Activated CD8-positive, alpha-beta memory T cell treated with anti-CD3 and anti-CD28 coated beads, Interleukin-2, amount 10 ng/mL, durations not matched to agents 7 days and 5 days (primary cell): ENCODE measurements at regions not wholly inside any gene's neighbourhood (a gene's known extent, or its start where the extent isn't known, plus 50 kb on each side); places are given as distances from the start of the nearest gene placed in this dataset.
"Not testable (repeated sequence)": the region's sequence is repeated elsewhere in the genome, so short reads cannot be mapped to it uniquely, and the experiment has no call there.

Source experiments
- ATAC-seq: fragments of 150-1000 bp; cut with Tn5 transposase; one replicate; pipeline ENCODE4 v1.10.0; 2021; ENCODE audit warnings: moderate library complexity
- CTCF ChIA-PET: fragments of 350-600 bp; sonication (Branson Sonifier 250); formaldehyde crosslinking; loops from one replicate; lab custom pipeline; 2021; ENCODE audit warnings: antibody characterized with exemption; lab: Charles Lee
- DNase-seq: peaks from one replicate; pipeline ENCODE4 v3.0.0-alpha.2; 2020
- H3K27ac Mint-ChIP-seq: one replicate; pipeline ENCODE4 v1.8.0; 2021; ENCODE audit warnings: mild to moderate bottlenecking, mixed read lengths
- H3K27me3 Mint-ChIP-seq: one replicate; pipeline ENCODE4 v1.8.0; 2021; ENCODE audit warnings: mixed read lengths
- H3K36me3 Mint-ChIP-seq: one replicate; pipeline ENCODE4 v1.8.0; 2021; ENCODE audit warnings: mild to moderate bottlenecking, mixed read lengths
- H3K4me1 Mint-ChIP-seq: one replicate; pipeline ENCODE4 v1.8.0; 2021; ENCODE audit warnings: mixed read lengths
- H3K4me3 Mint-ChIP-seq: one replicate; pipeline ENCODE4 v1.8.0; 2021; ENCODE audit warnings: mild to moderate bottlenecking, moderate library complexity, mixed read lengths
- H3K9me3 Mint-ChIP-seq: one replicate; pipeline ENCODE4 v1.8.0; 2022; ENCODE audit warnings: low read depth, mixed read lengths

- peaks cover 2% of the 10 kb centered on the region for H3K27me3 Mint-ChIP-seq
- CTCF ChIA-PET: no interaction called here
- H3K36me3 Mint-ChIP-seq: no peaks in the 10 kb centered on the region
- ATAC-seq: no peak
- H3K4me1 Mint-ChIP-seq: peaks cover 13% of the 10 kb centered on the region
- H3K9me3 Mint-ChIP-seq: no peaks in the 10 kb centered on the region
- no peak for DNase-seq
- H3K4me3 Mint-ChIP-seq: no peak overlapping the region
- no peak overlapping the region for H3K27ac Mint-ChIP-seq
Observed at GRCh38 chr10:60597513-60597912, 180.8 kb upstream of the CDK1 start.

DNA sequence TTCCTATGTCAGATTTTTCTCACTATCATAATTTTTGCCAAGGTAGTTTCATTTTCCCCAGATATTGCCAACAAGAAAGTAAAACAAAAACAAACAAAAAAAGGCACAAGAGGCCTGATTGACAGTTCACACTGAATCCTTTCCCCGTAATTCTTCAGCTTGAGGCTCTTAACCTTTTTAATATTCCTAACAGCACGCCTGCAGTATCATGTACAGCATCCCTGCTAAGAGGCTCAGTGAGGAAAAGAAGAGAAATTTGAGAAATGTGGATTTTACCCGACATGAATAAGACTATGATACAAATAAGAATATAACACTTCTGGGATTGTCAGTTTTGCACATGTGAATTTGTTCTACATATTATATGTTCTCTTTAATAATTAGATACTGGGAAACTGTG, 182.4 kb upstream of the CDK1 start:
- no peak for ATAC-seq
- H3K27me3 Mint-ChIP-seq: peaks cover 2% of the 10 kb centered on the region
- CTCF ChIA-PET: no interaction called here

DNA sequence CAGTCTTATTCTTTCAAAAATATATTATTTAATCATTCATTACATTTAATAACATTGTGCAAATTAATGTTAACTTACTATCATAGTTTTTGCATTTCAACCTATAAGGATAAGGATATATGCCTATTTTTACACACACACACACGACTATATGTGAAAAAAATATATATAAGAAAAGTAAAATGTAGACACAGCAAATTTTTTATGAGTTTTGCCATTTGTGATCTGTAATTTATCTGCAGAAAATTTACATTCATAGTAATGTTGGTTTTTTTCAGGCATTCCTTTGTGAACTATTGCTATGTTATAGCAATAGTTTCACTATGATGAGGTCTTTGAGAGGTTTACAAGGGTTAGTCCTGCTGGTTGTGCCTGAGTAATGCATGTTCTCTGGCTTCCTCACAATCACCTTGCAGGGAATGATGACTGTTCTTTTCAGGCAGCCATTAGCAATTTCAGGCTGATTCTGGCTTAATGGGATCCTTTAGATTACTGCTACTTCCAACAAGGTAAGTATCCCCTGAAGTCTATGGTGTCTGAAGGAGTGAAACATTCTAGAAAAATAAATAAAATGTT, 183.7 kb upstream of the CDK1 start:
- Mint-ChIP-seq H3K4me1 (peaks cover 13% of the 10 kb centered on the region), H3K36me3 (no peaks in the 10 kb centered on the region), H3K27ac (no peak overlapping the region), H3K4me3 (no peak overlapping the region), H3K9me3 (no peaks in the 10 kb centered on the region), H3K27me3 (peaks cover 2% of the 10 kb centered on the region)
- DNase-seq (no peak), ATAC-seq (no peak)
- CTCF ChIA-PET: no interaction called here

More for the DNA sequence above, 182.4 kb upstream of the CDK1 start:
- Mint-ChIP-seq H3K4me1 (peaks cover 13% of the 10 kb centered on the region), H3K27ac (no peak overlapping the region), H3K4me3 (no peak overlapping the region), H3K9me3 (no peaks in the 10 kb centered on the region), H3K36me3 (no peaks in the 10 kb centered on the region)
- DNase-seq: no peak

- H3K4me3 Mint-ChIP-seq: no peak overlapping the region
- no peaks in the 10 kb centered on the region for H3K9me3 Mint-ChIP-seq
- H3K27me3 Mint-ChIP-seq: no peaks in the 10 kb centered on the region
- no peaks in the 10 kb centered on the region for H3K36me3 Mint-ChIP-seq
- CTCF ChIA-PET: no interaction called here
- DNase-seq (no peak), ATAC-seq (no peak)
- H3K27ac Mint-ChIP-seq: no peak overlapping the region
- peaks cover 8% of the 10 kb centered on the region for H3K4me1 Mint-ChIP-seq
Observed at GRCh38 chr10:60591119-60591518, 187.2 kb upstream of the CDK1 start.

GRCh38 chr10:60589376-60589775, 188.9 kb upstream of the CDK1 start:
- Mint-ChIP-seq H3K27ac (no peak overlapping the region), H3K4me1 (no peaks in the 10 kb centered on the region), H3K27me3 (no peaks in the 10 kb centered on the region), H3K9me3 (no peaks in the 10 kb centered on the region), H3K4me3 (no peak overlapping the region), H3K36me3 (no peaks in the 10 kb centered on the region)
- DNase-seq (no peak), ATAC-seq (no peak)
- CTCF ChIA-PET: no interaction called here

DNA sequence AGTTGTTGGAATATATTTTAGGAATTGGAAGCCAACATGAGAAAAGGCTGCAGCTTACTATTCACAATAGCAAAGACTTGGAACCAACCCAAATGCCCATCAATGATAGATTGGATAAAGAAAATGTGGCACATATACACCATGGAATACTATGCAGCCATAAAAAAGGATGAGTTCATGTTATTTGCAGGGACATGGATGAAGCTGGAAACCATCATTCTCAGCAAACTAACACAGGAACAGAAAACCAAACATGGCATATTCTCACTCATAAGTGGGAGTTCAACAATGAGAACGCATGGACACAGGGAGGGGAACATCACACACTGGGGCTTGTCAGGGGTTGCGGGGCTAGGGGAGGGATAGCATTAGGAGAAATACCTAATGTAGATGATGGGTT, 192.1 kb upstream of the ANK3 start:
- H3K36me3 Mint-ChIP-seq, H3K4me3 Mint-ChIP-seq, H3K9me3 Mint-ChIP-seq, H3K4me1 Mint-ChIP-seq, H3K27ac Mint-ChIP-seq, CTCF ChIA-PET, H3K27me3 Mint-ChIP-seq, ATAC-seq, DNase-seq: not testable (repeated sequence)

DNA sequence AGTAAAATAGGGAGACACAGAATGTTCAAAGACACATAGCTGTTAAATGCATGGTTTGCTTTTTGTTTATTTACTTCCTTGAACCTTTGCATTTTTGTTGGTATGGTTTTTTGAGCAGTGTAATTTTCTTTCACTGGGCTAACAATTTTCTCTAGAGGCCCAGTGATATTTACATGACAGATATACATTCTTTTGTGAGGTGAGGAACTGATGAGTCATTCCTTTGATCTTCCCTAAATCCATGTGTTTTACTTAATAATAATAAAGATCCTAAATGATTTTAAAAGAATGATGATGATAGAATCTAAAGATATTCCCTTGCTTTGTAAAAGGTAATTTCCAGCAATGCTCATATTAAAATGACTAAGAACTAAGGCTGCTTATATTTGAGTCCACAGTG, 188.5 kb upstream of the ANK3 start:
- Mint-ChIP-seq H3K27ac (no peak overlapping the region), H3K27me3 (peaks cover 3% of the 10 kb centered on the region), H3K4me3 (no peak overlapping the region), H3K9me3 (no peaks in the 10 kb centered on the region), H3K4me1 (peaks cover 8% of the 10 kb centered on the region), H3K36me3 (no peaks in the 10 kb centered on the region)
- CTCF ChIA-PET: no interaction called here
- ATAC-seq (no peak), DNase-seq (no peak)

- Mint-ChIP-seq H3K4me3 (no peak overlapping the region), H3K4me1 (peaks cover 11% of the 10 kb centered on the region), H3K27ac (no peak overlapping the region), H3K36me3 (no peaks in the 10 kb centered on the region), H3K9me3 (no peaks in the 10 kb centered on the region), H3K27me3 (peaks cover 10% of the 10 kb centered on the region)
- ATAC-seq (no peak), DNase-seq (no peak)
- CTCF ChIA-PET: no interaction called here
Observed at GRCh38 chr10:60576130-60577069, 186.7 kb upstream of the ANK3 start.

GRCh38 chr10:60575105-60575504, 185.4 kb upstream of the ANK3 start:
- H3K27ac Mint-ChIP-seq: no peak overlapping the region
- H3K4me1 Mint-ChIP-seq: peaks cover 11% of the 10 kb centered on the region
- no peak for DNase-seq
- no peak overlapping the region for H3K4me3 Mint-ChIP-seq
- no peak for ATAC-seq
- H3K27me3 Mint-ChIP-seq: peaks cover 10% of the 10 kb centered on the region
- H3K36me3 Mint-ChIP-seq: no peaks in the 10 kb centered on the region
- H3K9me3 Mint-ChIP-seq: no peaks in the 10 kb centered on the region
- CTCF ChIA-PET: no interaction called here

DNA sequence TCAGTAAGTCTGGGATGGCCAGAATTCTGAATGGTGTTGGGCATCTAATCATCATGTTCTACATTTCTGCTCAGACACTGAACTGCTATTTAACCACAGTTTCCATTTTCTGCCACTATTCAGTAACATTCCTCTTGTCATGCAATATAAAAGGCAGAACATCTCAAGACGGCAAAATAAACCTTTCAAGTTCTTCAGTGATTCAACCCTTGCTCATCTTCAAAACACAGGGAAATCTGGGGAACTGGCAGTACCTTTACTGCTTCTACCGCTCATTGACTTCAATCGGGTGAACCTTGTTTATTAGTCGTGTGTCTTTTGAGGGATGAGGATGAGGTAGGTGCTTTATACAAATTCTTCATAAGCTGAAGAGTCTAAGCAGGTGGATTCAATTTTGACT, 184.7 kb upstream of the ANK3 start:
- CTCF ChIA-PET: no interaction called here
- Mint-ChIP-seq H3K27me3 (peaks cover 10% of the 10 kb centered on the region), H3K4me3 (no peak overlapping the region), H3K9me3 (no peaks in the 10 kb centered on the region), H3K27ac (no peak overlapping the region), H3K36me3 (no peaks in the 10 kb centered on the region), H3K4me1 (peaks cover 11% of the 10 kb centered on the region)
- DNase-seq (no peak), ATAC-seq (no peak)

GRCh38 chr10:60573336-60573735, 183.7 kb upstream of the ANK3 start:
- Mint-ChIP-seq H3K27ac (peak overlapping the region; percentile 82), H3K4me3 (peak overlapping the region; percentile 71), H3K36me3 (no peaks in the 10 kb centered on the region), H3K27me3 (peaks cover 10% of the 10 kb centered on the region), H3K9me3 (no peaks in the 10 kb centered on the region), H3K4me1 (peaks cover 11% of the 10 kb centered on the region)
- CTCF ChIA-PET: no interaction called here
- DNase-seq: peak; percentile 62
- peak; percentile 69 for ATAC-seq

GRCh38 chr10:60572511-60573194, 183.0 kb upstream of the ANK3 start:
- peaks cover 13% of the 10 kb centered on the region for H3K4me1 Mint-ChIP-seq
- peaks cover 1% of the 10 kb centered on the region for H3K9me3 Mint-ChIP-seq
- peak overlapping the region; percentile 71 for H3K4me3 Mint-ChIP-seq
- peak overlapping the region; percentile 82 for H3K27ac Mint-ChIP-seq
- peaks cover 2% of the 10 kb centered on the region for H3K36me3 Mint-ChIP-seq
- H3K27me3 Mint-ChIP-seq: peaks cover 10% of the 10 kb centered on the region
- ATAC-seq: peak; percentile 56
- DNase-seq: no peak
- CTCF ChIA-PET: no interaction called here

DNA sequence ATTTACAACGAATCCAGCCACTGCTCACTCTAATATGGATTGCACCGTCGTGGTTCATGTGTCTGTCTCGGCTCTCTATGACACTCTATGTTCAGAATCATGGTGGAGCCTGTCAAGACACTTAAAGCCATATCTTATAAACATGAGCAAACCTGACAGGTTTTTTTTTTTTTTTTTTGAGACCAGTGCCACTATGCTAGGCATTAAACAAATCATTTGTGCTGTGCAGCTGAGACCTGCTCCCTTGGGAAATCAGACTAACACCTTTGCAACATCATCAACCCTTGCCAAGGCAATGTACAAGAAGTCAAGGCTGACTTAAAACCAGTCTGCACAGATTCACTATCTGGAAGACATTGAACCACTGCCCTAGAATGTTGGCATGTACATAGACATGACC, 181.2 kb upstream of the ANK3 start:
- H3K27me3 Mint-ChIP-seq: peaks cover 10% of the 10 kb centered on the region
- ATAC-seq (no peak), DNase-seq (no peak)
- CTCF ChIA-PET: no interaction called here
- no peak overlapping the region for H3K27ac Mint-ChIP-seq
- H3K36me3 Mint-ChIP-seq: peaks cover 3% of the 10 kb centered on the region
- no peak overlapping the region for H3K4me3 Mint-ChIP-seq
- peaks cover 24% of the 10 kb centered on the region for H3K4me1 Mint-ChIP-seq
- peaks cover 3% of the 10 kb centered on the region for H3K9me3 Mint-ChIP-seq
